ENCODE measurements at regions not wholly inside any gene's neighbourhood (a gene's known extent, or its start where the extent isn't known, plus 50 kb on each side); places are given as distances from the start of the nearest gene placed in this dataset.

DNA sequence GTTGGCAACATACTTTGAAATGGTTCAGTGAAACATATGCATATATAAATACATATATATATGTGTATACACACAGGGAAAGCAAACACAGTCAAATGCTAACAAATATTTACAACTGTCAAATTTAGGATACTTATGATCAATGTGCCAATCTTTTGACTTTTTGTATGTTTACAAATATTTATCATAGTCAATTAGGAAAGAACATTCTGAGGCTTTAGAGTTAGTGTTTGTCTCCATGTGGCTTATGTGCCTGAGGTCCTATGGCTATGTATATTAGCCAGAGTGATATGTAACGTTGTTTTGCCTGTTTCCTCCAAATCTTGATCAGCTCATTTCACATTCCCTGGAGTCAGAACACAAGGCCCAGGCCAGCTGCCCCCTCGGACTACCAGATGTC, 126.5 kb upstream of the MAN1A1 start:
- no peak for TF ChIP-seq USF2 (IDR thresholded peaks at IDR 0.05; ENCODE audit: low read depth, low read length)
- no peak for TF ChIP-seq BHLHE40 (IDR thresholded peaks at IDR 0.05; ENCODE audit: low read depth, low read length)
- no peak for TF ChIP-seq NFE2L2 (IDR thresholded peaks at IDR 0.05; ENCODE audit: low read depth, low read length)
- no peak for TF ChIP-seq MXI1 (IDR thresholded peaks at IDR 0.05; ENCODE audit: borderline replicate concordance, low read depth, low read length)
- TF ChIP-seq SMC3 (IDR thresholded peaks at IDR 0.05; ENCODE audit: low read depth, low read length) = no peak
- TF ChIP-seq CEBPB (IDR thresholded peaks at IDR 0.05; ENCODE audit: low read depth, low read length) = no peak
- no peak for TF ChIP-seq MAFK (IDR thresholded peaks at IDR 0.05; ENCODE audit: low read depth, low read length)
- TF ChIP-seq RFX5 (IDR thresholded peaks at IDR 0.05; ENCODE audit: low read depth, low read length) = no peak
- TF ChIP-seq RCOR1 (IDR thresholded peaks at IDR 0.05; ENCODE audit: insufficient replicate concordance, low read length) = no peak
- TF ChIP-seq, protein P1, sequence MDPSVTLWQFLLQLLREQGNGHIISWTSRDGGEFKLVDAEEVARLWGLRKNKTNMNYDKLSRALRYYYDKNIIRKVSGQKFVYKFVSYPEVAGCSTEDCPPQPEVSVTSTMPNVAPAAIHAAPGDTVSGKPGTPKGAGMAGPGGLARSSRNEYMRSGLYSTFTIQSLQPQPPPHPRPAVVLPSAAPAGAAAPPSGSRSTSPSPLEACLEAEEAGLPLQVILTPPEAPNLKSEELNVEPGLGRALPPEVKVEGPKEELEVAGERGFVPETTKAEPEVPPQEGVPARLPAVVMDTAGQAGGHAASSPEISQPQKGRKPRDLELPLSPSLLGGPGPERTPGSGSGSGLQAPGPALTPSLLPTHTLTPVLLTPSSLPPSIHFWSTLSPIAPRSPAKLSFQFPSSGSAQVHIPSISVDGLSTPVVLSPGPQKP (IDR thresholded peaks at IDR 0.05; ENCODE audit: borderline replicate concordance, low read depth, low read length) = no peak
- no peak for TF ChIP-seq FOS (IDR thresholded peaks at IDR 0.05; ENCODE audit: low read depth, low read length)
- TF ChIP-seq MAZ (IDR thresholded peaks at IDR 0.05; ENCODE audit: borderline replicate concordance, low read depth, low read length) = no peak
- TF ChIP-seq CHD1 (IDR thresholded peaks at IDR 0.05; ENCODE audit: low read depth, low read length) = no peak
- no peak for TF ChIP-seq RAD21 (IDR thresholded peaks at IDR 0.05; ENCODE audit: low read length)
- TF ChIP-seq POLR2A (IDR thresholded peaks at IDR 0.05; ENCODE audit: low read depth, low read length) = no peak
- TF ChIP-seq, protein P2, sequence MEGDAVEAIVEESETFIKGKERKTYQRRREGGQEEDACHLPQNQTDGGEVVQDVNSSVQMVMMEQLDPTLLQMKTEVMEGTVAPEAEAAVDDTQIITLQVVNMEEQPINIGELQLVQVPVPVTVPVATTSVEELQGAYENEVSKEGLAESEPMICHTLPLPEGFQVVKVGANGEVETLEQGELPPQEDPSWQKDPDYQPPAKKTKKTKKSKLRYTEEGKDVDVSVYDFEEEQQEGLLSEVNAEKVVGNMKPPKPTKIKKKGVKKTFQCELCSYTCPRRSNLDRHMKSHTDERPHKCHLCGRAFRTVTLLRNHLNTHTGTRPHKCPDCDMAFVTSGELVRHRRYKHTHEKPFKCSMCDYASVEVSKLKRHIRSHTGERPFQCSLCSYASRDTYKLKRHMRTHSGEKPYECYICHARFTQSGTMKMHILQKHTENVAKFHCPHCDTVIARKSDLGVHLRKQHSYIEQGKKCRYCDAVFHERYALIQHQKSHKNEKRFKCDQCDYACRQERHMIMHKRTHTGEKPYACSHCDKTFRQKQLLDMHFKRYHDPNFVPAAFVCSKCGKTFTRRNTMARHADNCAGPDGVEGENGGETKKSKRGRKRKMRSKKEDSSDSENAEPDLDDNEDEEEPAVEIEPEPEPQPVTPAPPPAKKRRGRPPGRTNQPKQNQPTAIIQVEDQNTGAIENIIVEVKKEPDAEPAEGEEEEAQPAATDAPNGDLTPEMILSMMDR (conservative IDR thresholded peaks at IDR 0.05; ENCODE audit: low read depth, low read length) = no peak
- in situ Hi-C loops (cut with MboI; ENCODE audit: low sequenced_read_pairs) (no loop called here), intact Hi-C loops (cut with micrococcal nuclease) (no loop called here), dilution Hi-C loops (cut with HindIII; ENCODE audit: low sequenced_read_pairs, unreplicated experiment) (no loop called here)
- H3K9me1 ChIP-seq (ENCODE audit: insufficient read depth, low read length) = no peaks in the 10 kb centered on the region
- no peak overlapping the region for H3K14ac ChIP-seq (replicated peaks; ENCODE audit: low read depth, low read length)
- no peak overlapping the region for H3K9ac ChIP-seq (ENCODE audit: low read depth, low read length)
- no peak overlapping the region for H3K18ac ChIP-seq (ENCODE audit: low read depth, low read length)
- no peaks in the 10 kb centered on the region for H4K20me1 ChIP-seq (ENCODE audit: insufficient read depth, low read length)
- H2BK5ac ChIP-seq (ENCODE audit: low read depth, low read length, poor library complexity, severe bottlenecking) = no peak overlapping the region
- H2BK20ac ChIP-seq (ENCODE audit: low read depth, low read length) = no peak overlapping the region
- no CpG with 5 or more reads among the region's 2 CpGs for WGBS, 2 experiments (ENCODE audit: extremely low coverage in 2 of 2, insufficient read length in 1 of 2)
- no TSS peak for BruUV-seq (replicated peaks)
- H2BK15ac ChIP-seq (ENCODE audit: low read depth, low read length) = no peak overlapping the region
- no peaks in the 10 kb centered on the region for H3K27me3 ChIP-seq (ENCODE audit: control insufficient read depth, insufficient read depth, low read length)
- H3K9me3 ChIP-seq (ENCODE audit: control insufficient read depth, insufficient read depth, low read length) = no peaks in the 10 kb centered on the region
- no peaks in the 10 kb centered on the region for H3K36me3 ChIP-seq (ENCODE audit: control insufficient read depth, insufficient read depth, low read length)
- DNase-seq = no peak
- H3K23ac ChIP-seq (ENCODE audit: low read depth, low read length) = no peak overlapping the region
- no peak overlapping the region for H3K56ac ChIP-seq (ENCODE audit: extremely low read depth, insufficient read depth, low read length)
- no peak overlapping the region for H2AK5ac ChIP-seq (ENCODE audit: low read depth, low read length)
- H3K4me2 ChIP-seq (ENCODE audit: low read depth, low read length) = no peak overlapping the region
- H3K4me1 ChIP-seq (ENCODE audit: control insufficient read depth, insufficient read depth, low read length) = peaks cover 2% of the 10 kb centered on the region; the same call in 1 of the 2 replicates
- H3K27ac ChIP-seq (ENCODE audit: insufficient read depth, low read length) = no peak overlapping the region
- POLR2A ChIA-PET (ENCODE audit: unreplicated experiment) = no interaction called here
- no peak overlapping the region for H4K91ac ChIP-seq (ENCODE audit: insufficient read depth, low read depth, low read length)
- no peak overlapping the region for H3K4me3 ChIP-seq (ENCODE audit: insufficient read depth, low read depth, low read length)
- no peak overlapping the region for H2AK9ac ChIP-seq (replicated peaks; ENCODE audit: low read depth, low read length, poor library complexity)
- no peaks in the 10 kb centered on the region for H3K79me1 ChIP-seq (ENCODE audit: low read depth in 1 of 2, low read length in 2 of 2)
- H3K4ac ChIP-seq (ENCODE audit: low read depth, low read length) = no peak overlapping the region
- ATAC-seq (ENCODE audit: low read depth) = no peak
- CTCF ChIA-PET = no interaction called here
- H4K8ac ChIP-seq (ENCODE audit: low read depth in 2 of 2, low read length in 2 of 2) = no peak overlapping the region
- H2BK120ac ChIP-seq (ENCODE audit: low read depth, low read length) = no peak overlapping the region
- no peak overlapping the region for H2AFZ ChIP-seq (replicated peaks; ENCODE audit: low read length, poor library complexity)
- H4K5ac ChIP-seq (ENCODE audit: low read depth, low read length) = no peak overlapping the region

All from IMR-90 (cell line).